ENCODE measurements at regions not wholly inside any gene's neighbourhood (a gene's known extent, or its start where the extent isn't known, plus 50 kb on each side); places are given as distances from the start of the nearest gene placed in this dataset.

DNA sequence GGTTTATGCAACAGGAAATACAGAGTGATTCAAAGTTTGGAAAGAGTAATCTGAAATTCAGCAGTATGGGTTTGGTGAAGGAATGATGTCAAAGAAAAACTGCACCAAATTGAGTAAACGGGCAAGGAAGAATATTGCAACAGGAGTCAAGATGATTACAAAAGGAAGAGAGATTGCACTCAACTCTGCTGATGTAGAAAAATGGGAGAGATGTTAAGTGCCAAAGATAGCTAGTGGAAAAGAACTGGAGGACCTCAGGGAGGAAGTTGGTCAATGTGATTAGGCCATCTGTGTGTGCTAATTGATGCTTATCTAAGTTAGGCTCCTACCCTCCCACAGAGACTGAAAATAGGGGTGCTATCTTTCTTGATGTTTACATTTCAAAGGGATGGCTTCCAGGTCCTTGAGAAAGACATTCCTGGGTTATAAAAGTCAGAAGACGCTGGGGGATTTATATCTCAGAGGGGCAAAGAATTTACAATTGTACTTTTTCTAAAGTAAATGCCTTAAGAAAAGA, 167.4 kb upstream of the FAM47A start:
- H3K36me3 ChIP-seq (ENCODE audit: insufficient read depth, low read length), result no peaks in the 10 kb centered on the region
- H3K9ac ChIP-seq (ENCODE audit: low read depth, low read length), result no peak overlapping the region
- no peak for DNase-seq
- H3K9me3 ChIP-seq (ENCODE audit: insufficient read depth, low read length, severe bottlenecking), result no peaks in the 10 kb centered on the region
- TF ChIP-seq, protein P1, sequence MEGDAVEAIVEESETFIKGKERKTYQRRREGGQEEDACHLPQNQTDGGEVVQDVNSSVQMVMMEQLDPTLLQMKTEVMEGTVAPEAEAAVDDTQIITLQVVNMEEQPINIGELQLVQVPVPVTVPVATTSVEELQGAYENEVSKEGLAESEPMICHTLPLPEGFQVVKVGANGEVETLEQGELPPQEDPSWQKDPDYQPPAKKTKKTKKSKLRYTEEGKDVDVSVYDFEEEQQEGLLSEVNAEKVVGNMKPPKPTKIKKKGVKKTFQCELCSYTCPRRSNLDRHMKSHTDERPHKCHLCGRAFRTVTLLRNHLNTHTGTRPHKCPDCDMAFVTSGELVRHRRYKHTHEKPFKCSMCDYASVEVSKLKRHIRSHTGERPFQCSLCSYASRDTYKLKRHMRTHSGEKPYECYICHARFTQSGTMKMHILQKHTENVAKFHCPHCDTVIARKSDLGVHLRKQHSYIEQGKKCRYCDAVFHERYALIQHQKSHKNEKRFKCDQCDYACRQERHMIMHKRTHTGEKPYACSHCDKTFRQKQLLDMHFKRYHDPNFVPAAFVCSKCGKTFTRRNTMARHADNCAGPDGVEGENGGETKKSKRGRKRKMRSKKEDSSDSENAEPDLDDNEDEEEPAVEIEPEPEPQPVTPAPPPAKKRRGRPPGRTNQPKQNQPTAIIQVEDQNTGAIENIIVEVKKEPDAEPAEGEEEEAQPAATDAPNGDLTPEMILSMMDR (IDR thresholded peaks at IDR 0.05; ENCODE audit: borderline replicate concordance, extremely low read depth, low read length, poor library complexity, severe bottlenecking), result no peak
- no peak for ATAC-seq (ENCODE audit: insufficient read depth, low read depth)
- no peaks in the 10 kb centered on the region for H3K79me2 ChIP-seq (ENCODE audit: insufficient read depth, low read length)
- no peak overlapping the region for H3K4me3 ChIP-seq (ENCODE audit: low read depth in 1 of 2, low read length in 2 of 2)
- H4K20me1 ChIP-seq (ENCODE audit: insufficient read depth, low read length), result no peaks in the 10 kb centered on the region
- no peaks in the 10 kb centered on the region for H3K4me1 ChIP-seq (ENCODE audit: insufficient read depth, low read length)
- H3K27ac ChIP-seq (ENCODE audit: low read length), result no peak overlapping the region
- no peaks in the 10 kb centered on the region for H3K27me3 ChIP-seq (ENCODE audit: insufficient read depth, low read length, poor library complexity)
- no peak overlapping the region for H2AFZ ChIP-seq (ENCODE audit: low read depth, low read length)
- H3K4me2 ChIP-seq (ENCODE audit: insufficient read depth, low read length), result no peak overlapping the region

DNA sequence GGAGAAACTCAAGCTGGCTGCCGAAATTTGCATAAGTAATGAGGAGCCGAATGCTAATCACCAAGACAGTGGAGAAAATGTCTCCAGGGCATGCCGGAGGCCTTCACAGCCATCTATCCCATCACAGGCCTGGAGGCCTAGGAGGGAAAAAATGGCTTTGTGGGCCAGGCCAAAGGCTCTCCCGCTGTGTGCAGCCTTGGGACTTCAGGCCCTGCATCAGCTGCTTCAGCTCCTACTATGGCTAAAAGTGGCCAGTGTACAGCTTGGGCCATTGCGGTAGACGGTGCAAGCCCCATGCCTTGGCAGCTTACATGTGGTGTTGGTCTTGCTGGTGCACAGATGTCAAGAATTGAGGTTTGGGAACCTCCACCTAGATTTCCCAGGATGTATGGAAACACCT, 162.6 kb upstream of the FAM47A start:
- Histone ChIP-seq H4K20me1 (ENCODE audit: insufficient read depth, low read length) (no peaks in the 10 kb centered on the region), H3K4me1 (ENCODE audit: insufficient read depth, low read length) (no peaks in the 10 kb centered on the region), H3K36me3 (ENCODE audit: insufficient read depth, low read length) (no peaks in the 10 kb centered on the region), H3K4me3 (ENCODE audit: low read depth in 1 of 2, low read length in 2 of 2) (no peak overlapping the region), H3K27ac (ENCODE audit: low read length) (no peak overlapping the region), H2AFZ (ENCODE audit: low read depth, low read length) (no peak overlapping the region), H3K9me3 (ENCODE audit: insufficient read depth, low read length, severe bottlenecking) (no peaks in the 10 kb centered on the region), H3K4me2 (ENCODE audit: insufficient read depth, low read length) (no peak overlapping the region), H3K9ac (ENCODE audit: low read depth, low read length) (no peak overlapping the region), H3K79me2 (ENCODE audit: insufficient read depth, low read length) (no peaks in the 10 kb centered on the region), H3K27me3 (ENCODE audit: insufficient read depth, low read length, poor library complexity) (no peaks in the 10 kb centered on the region)
- ATAC-seq (ENCODE audit: insufficient read depth, low read depth) (no peak), DNase-seq (no peak)
- no peak for TF ChIP-seq EZH2 (IDR thresholded peaks at IDR 0.05; ENCODE audit: borderline replicate concordance, low read depth, low read length, severe bottlenecking)
- TF ChIP-seq, protein P1 (IDR thresholded peaks at IDR 0.05; ENCODE audit: borderline replicate concordance, extremely low read depth, low read length, poor library complexity, severe bottlenecking), result no peak

DNA sequence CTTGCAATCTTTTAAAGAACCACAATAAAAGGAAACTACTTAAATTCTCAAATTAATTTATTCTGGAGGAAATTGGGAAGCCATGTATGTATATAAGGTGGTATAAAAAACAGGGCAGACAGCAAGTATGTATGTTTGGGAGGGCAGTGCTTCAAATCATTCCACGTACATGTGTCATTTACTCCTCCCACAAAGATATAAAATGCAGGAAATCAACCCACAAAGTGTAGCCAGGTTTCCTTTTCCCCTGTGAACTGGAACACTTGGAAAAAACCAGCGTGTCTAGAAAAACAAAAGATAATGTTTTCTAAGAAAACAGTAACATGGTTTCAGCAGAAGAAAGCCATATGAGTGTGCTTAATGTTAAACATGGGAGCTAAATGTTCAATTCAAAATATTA, 156.7 kb upstream of the FAM47A start:
- TF ChIP-seq, protein P1 (IDR thresholded peaks at IDR 0.05; ENCODE audit: borderline replicate concordance, extremely low read depth, low read length, poor library complexity, severe bottlenecking), result no peak
- TF ChIP-seq EZH2 (IDR thresholded peaks at IDR 0.05; ENCODE audit: borderline replicate concordance, low read depth, low read length, severe bottlenecking), result no peak
- no peak overlapping the region for H3K27ac ChIP-seq (ENCODE audit: low read length)
- no peaks in the 10 kb centered on the region for H3K36me3 ChIP-seq (ENCODE audit: insufficient read depth, low read length)
- H3K4me2 ChIP-seq (ENCODE audit: insufficient read depth, low read length), result no peak overlapping the region
- H3K79me2 ChIP-seq (ENCODE audit: insufficient read depth, low read length), result no peaks in the 10 kb centered on the region
- no peaks in the 10 kb centered on the region for H3K4me1 ChIP-seq (ENCODE audit: insufficient read depth, low read length)
- no peaks in the 10 kb centered on the region for H4K20me1 ChIP-seq (ENCODE audit: insufficient read depth, low read length)
- no peak overlapping the region for H3K4me3 ChIP-seq (ENCODE audit: low read depth in 1 of 2, low read length in 2 of 2)
- H3K27me3 ChIP-seq (ENCODE audit: insufficient read depth, low read length, poor library complexity), result no peaks in the 10 kb centered on the region
- no peaks in the 10 kb centered on the region for H3K9me3 ChIP-seq (ENCODE audit: insufficient read depth, low read length, severe bottlenecking)
- DNase-seq, result no peak
- no peak overlapping the region for H3K9ac ChIP-seq (ENCODE audit: low read depth, low read length)
- ATAC-seq (ENCODE audit: insufficient read depth, low read depth), result no peak
- H2AFZ ChIP-seq (ENCODE audit: low read depth, low read length), result no peak overlapping the region

All from DND-41 (cell line).